C4-2B (cell line): ENCODE measurements at regions not wholly inside any gene's neighbourhood (a gene's known extent, or its start where the extent isn't known, plus 50 kb on each side); places are given as distances from the start of the nearest gene placed in this dataset.

Experiments
- H3K27ac ChIP-seq: fragments of 450-650 bp; 2 replicates; pipeline ENCODE4 v1.5.1; 2017
- CTCF ChIP-seq: fragments of 450-650 bp; conservative IDR thresholded peaks from 2 replicates; pipeline ENCODE4 v1.5.1; 2017; ENCODE audit warnings: mild to moderate bottlenecking
- ZFX ChIP-seq: fragments of 450-650 bp; IDR thresholded peaks from 2 replicates; pipeline ENCODE4 v1.6.1; 2017

GRCh38 chr17:72561266-72561665 lies 440.4 kb downstream of the SOX9 start:
- peak overlapping the region; percentile 6; the same call in 1 of the 2 replicates for H3K27ac ChIP-seq
- TF ChIP-seq ZFX (no peak), CTCF (no peak)

- H3K27ac ChIP-seq, result no peak overlapping the region
- TF ChIP-seq CTCF (no peak), ZFX (no peak)
Measured at GRCh38 chr17:72561680-72562079, 440.9 kb downstream of the SOX9 start.

- no peak overlapping the region for H3K27ac ChIP-seq
- TF ChIP-seq CTCF (no peak), ZFX (no peak)
Measured at GRCh38 chr17:72562615-72563188, 441.9 kb downstream of the SOX9 start.

- H3K27ac ChIP-seq, result no peak overlapping the region
- no peak for TF ChIP-seq ZFX
- TF ChIP-seq CTCF, result no peak
Measured at GRCh38 chr17:72563952-72564351, 443.1 kb downstream of the SOX9 start.

GRCh38 chr17:72565006-72565405 lies 444.2 kb downstream of the SOX9 start:
- TF ChIP-seq CTCF (no peak), ZFX (no peak)
- H3K27ac ChIP-seq, result no peak overlapping the region

GRCh38 chr17:72565758-72566157 lies 444.9 kb downstream of the SOX9 start:
- no peak for TF ChIP-seq ZFX
- no peak for TF ChIP-seq CTCF
- H3K27ac ChIP-seq, result no peak overlapping the region

GRCh38 chr17:72566671-72567484 lies 446.1 kb downstream of the SOX9 start:
- no peak for TF ChIP-seq CTCF
- TF ChIP-seq ZFX, result no peak
- H3K27ac ChIP-seq, result no peak overlapping the region
